Kidney tubule cell (primary cell): ENCODE measurements at regions not wholly inside any gene's neighbourhood (a gene's known extent, or its start where the extent isn't known, plus 50 kb on each side); places are given as distances from the start of the nearest gene placed in this dataset.
"Not testable (repeated sequence)": the region's sequence is repeated elsewhere in the genome, so short reads cannot be mapped to it uniquely, and the experiment has no call there.

ENCODE experiments used
- DNase-seq: peaks from one replicate; pipeline ENCODE4 v3.0.0-alpha.2; 2018; ENCODE audit warnings: low spot score

DNA sequence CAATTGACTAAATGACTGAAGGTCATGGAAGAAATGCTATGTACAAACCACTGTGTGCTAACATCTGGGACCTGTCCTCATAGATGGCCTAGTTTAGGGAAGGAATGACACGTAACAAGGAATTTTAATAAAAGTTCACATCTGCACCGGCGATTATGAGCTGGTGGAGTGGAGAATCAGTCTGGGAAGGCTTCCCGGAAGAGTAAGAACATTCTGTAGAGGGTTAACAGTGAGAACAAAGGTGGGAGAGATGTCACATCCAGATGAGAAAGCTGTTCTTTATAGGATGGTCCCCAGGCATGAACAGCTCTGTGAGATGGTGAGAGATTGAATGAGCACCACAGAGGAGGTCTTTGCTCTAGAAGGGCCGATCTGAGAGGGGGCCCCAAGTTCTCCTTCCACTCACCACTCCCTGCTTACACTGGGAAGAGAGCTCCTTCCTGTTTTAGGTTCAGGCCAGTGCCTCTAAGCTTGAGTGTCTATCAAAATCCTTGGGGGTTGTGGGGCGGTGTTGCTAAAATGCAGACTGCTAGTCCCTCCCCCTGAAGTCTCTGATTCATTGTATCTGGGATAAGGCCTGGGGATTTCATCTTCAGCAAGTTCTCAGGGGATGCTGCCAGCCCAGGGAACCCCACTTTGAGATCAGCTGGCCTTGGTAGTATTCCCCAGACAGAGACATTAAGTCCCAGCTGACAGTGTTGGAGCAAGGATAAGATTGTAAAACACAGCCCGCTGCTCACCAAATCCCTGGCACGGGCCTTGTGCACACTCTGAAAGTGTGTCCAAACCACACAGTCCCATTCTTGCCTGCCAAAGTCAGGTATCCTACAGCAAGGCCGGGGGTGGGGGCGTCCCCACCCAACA is 294.7 kb upstream of the MAF start:
- DNase-seq = no peak

GRCh38 chr16:79893445-79893844 is 292.9 kb upstream of the MAF start:
- DNase-seq = no peak

- DNase-seq = no peak
These were observed 291.7 kb upstream of the MAF start for GRCh38 chr16:79892278-79892677.

DNA sequence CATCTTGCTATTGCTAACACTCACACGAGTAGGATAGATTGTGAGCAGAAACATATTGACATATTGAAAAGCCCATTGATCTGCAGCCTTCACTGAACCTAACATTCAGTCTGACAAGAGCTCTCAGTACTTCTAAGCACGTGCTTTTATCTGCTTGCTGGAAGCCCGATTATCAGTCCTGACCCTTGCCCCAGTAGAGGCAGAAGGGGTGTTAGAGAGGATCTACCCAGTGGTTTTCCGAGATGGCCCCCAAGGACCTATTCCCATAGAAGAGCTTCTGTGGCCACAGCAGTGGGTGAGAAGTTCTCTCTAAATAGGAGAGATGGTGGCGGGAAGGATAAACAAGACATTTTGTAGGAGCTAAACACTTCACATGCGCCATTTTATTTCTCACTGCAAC is 290.9 kb upstream of the MAF start:
- DNase-seq = no peak

DNA sequence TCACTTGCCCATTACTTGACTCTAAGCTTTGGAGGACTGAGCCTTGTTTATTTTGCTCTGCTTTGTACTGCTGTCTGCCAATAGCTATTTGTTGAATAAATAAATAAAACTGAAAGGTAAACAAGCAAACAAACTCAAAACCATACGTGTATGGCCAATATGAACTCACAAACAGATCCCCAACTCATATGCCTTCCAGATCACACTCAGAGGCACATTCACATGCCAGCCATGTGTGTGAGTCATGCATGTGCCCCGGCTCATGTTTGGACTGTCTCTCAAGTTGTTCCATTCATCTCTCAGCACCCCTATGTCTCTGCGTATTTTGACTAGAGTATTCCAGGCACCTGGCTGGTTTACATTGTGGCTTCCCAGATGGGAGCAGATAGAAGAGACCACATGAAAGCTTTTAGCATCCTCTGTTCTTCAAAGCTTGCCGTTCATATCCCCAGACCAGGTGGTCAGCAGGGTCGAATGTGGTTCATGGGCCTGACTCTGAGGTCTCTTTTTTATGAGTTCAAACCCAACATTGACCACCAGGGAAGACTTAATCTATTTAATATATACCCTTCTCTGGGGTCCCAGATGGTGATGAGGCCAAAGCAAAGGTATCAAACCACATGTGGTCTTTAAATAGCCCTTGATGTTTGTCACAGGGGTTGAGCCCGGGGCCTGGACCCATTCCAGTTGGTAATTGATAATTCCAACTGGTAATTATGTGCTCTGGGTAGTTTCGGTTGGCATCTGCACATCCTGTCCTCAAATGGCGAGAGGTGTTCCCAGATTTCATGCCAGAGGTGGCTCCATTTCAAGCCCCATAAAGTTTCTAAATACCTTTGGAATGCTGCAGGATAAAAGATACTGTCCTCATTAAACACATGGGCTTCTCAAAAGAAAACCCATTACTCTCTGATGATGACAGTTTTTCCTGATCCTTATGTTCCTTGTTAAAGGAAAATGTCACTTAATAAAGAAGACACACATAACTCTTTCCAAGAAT is 287.3 kb upstream of the MAF start:
- no peak for DNase-seq

DNA sequence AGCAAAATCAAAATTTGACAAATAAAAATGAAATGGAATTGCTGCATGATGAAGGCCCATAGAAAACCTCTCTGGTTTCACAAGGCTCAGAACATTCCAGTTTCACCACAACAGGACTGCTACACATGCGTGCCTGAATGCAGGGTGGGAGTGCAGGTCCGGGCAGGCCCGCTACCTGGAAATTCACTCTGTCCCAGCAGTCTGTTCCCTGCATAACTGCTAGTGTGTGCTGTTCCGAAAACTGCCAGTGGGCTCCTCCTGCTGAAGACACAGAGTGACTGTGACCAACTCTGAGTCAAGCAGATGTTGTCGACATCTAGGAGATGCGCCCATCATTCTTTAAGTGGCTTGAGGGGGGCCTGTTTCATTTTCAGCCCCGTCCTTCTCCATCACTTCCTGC is 284.8 kb upstream of the MAF start:
- no peak for DNase-seq

GRCh38 chr16:79883494-79883893 is 283.0 kb upstream of the MAF start:
- no peak for DNase-seq

- no peak for DNase-seq
These were observed 281.9 kb upstream of the MAF start for GRCh38 chr16:79882340-79883005.

- not testable (repeated sequence) for DNase-seq
These were observed 280.6 kb upstream of the MAF start for GRCh38 chr16:79881107-79881506.

- DNase-seq = peak; percentile 27
These were observed 275.8 kb upstream of the MAF start for GRCh38 chr16:79876332-79876730.

- DNase-seq = peak; percentile 97
These were observed 273.9 kb upstream of the MAF start for GRCh38 chr16:79874391-79874790.

GRCh38 chr16:79873825-79874224 is 273.3 kb upstream of the MAF start:
- no peak for DNase-seq

DNA sequence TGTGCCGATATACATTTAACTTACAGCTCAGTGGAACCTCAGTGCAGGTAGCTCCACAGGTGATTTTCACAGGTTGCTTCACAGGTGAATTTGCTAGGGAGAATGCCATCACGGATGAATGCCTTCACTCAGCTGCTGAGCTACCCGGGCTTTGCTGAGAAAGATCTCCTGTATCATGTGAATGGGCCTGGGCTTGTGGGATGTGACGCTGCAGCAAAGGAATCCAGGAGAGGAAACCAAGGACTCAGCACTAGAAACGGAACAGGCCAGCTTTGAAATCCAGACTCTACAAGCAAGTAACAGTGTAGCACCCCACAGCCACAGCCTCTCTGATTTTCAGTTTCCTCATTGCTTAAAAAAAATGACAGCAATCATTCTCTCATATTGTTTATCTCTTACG is 271.4 kb upstream of the MAF start:
- peak; percentile 85 for DNase-seq

DNA sequence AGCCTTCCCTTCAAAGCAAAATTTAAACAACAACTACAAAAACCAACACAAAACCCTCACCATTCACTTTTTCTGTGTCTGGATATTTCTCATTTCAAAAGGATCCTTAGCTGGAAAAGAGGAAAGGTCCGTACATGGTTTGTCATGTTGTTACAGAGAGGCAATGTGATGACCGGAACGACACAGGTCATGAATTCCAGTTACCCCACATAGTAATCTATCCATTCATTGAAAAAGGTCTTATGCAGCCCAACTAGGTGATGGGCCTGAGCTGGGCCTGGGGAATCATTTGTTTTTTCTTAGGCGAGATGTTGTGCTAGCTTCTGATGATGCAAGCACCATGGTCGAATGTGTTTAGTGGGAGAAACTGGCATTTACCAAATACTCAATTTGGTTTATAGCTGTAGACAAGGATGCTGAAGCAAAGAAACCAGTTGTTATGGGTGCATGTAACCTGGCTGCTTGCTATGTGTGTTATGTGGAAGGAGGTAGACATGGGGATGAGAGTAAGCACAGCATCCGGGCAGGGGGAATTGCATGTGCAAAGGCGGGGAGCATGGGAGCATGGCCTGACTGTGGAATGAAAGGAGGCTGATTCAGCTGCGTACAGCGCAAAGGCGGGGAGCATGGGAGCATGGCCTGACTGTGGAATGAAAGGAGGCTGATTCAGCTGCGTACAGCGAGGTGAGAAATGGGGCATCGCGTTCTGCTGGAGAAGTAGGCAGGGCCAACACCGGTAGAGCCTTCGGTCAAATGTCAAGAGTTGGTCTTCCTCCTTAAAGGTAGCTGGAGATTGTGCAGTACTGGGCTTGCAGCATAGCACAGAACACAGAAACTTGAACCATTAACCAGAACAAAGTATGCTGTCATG is 269.7 kb upstream of the MAF start:
- DNase-seq = no peak

DNA sequence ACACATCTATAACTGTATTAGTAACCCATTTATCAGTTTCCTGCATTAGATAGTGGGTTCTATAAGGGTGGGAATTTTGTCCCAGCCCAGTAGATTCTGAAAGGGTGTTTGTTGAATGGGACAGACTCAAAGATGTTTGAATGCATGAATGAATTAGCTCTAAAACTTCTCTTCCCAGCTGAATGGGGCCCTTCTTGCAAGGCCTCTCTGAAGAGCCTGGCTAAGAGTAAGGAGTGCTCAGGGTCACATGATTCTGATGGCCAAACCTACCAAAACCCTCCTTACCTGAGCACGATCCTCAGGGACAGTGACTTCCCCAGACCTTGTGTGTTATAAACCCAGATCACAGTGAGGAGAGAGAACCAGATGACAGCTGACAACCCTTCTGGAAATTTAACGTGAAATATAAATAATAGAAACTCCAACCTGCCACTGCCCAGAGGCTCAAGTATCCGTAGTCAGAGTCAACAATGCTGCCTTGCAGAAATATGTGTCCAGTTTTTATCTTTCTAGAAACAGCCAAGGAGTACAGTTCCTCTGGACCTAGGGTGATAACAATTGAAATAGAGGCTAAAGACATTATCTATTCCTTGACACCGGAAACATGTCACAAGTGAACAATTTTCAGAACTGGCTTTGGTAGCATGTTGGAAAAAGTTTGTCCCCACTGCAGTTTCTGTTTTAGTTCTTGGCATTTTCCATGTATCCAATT is 268.9 kb upstream of the MAF start:
- DNase-seq = no peak

GRCh38 chr16:79868841-79869240 is 268.3 kb upstream of the MAF start:
- no peak for DNase-seq

- DNase-seq = no peak
These were observed 267.0 kb upstream of the MAF start for GRCh38 chr16:79867425-79867997.

GRCh38 chr16:79865918-79866317 is 265.4 kb upstream of the MAF start:
- DNase-seq = no peak

- no peak for DNase-seq
These were observed 264.3 kb upstream of the MAF start for GRCh38 chr16:79864781-79865391.
